GM18511 (cell line): ENCODE measurements at regions not wholly inside any gene's neighbourhood (a gene's known extent, or its start where the extent isn't known, plus 50 kb on each side); places are given as distances from the start of the nearest gene placed in this dataset.

ENCODE experiments used
- ATAC-seq: cut with Tn5 transposase; IDR thresholded peaks from one replicate; pipeline ENCODE4 v1.9.1; 2021; ENCODE audit warnings: mild to moderate bottlenecking, moderate library complexity; ENCODE audit not compliant: unreplicated experiment

- ATAC-seq: no peak
Measured at GRCh38 chr1:213914392-213914791, 73.4 kb upstream of the PROX1 start.

DNA sequence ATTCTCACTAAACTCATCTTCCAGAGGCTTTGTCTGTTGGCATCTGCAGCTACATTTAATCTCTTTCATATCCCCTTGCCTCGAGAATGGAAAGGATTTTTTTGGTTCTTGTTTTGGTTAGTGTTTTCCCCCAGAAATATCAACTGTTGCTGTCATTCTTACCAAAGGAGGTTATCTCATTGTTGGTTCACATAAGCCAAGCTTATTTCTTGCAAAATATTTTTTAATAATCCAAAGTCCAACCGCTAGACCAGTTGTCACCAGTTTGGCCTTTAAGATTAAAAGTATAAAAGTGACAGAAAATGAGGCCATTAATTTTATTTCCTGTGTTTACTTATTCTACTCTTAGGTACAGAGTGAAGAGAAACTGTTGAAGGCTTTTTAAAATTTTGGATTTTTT is 66.5 kb upstream of the PROX1 start:
- ATAC-seq: no peak

- ATAC-seq: no peak
Measured at GRCh38 chr1:213921712-213922111, 66.1 kb upstream of the PROX1 start.

GRCh38 chr1:213925531-213926182 is 62.1 kb upstream of the PROX1 start:
- ATAC-seq: no peak

DNA sequence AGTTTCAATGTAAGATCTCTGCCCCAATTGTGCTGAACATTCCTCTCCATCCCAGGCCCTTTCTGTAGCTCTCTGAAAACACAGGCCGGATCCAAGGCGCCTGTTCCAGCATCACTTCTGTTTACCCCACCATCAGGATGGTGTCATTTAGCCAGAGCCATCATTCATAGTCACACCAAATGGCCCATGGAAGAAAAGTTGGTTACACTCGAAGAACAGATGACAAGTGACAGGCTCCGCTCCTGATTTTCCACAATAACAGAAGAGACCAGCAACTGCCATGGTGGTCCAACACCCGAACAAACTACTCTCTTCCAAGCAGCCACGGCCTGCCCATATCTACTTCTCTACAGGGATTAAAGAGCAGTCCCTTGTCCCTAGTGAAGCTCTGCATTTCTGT is 59.9 kb upstream of the PROX1 start:
- no peak for ATAC-seq

- no peak for ATAC-seq
Measured at GRCh38 chr1:213929398-213929797, 58.4 kb upstream of the PROX1 start.

GRCh38 chr1:213931836-213932235 is 55.9 kb upstream of the PROX1 start:
- ATAC-seq: no peak

GRCh38 chr1:213933336-213933735 is 54.4 kb upstream of the PROX1 start:
- no peak for ATAC-seq

DNA sequence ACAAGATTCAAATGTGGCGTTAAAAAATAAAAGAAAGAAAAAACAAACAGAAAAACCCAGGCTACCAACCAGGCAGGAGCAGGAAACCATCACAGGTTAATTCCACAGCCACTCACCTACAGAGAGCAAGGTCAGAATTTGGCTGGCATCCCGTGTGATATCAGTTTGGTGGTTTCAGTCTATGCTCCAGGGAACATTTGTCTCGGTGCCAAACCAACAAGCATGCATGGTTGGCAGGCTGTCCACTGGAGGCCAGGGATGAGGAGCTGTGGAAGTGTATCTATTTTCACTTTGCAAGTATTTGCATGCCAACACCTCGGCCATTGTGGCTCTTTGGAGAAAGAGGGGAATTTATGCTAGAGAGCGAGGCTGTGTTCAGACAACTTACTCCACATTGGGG is 53.1 kb upstream of the PROX1 start:
- no peak for ATAC-seq

GRCh38 chr1:213936571-213936970 is 51.2 kb upstream of the PROX1 start:
- no peak for ATAC-seq
